ENCODE measurements at regions not wholly inside any gene's neighbourhood (a gene's known extent, or its start where the extent isn't known, plus 50 kb on each side); places are given as distances from the start of the nearest gene placed in this dataset.

GRCh38 chr4:14318671-14319070, 683.6 kb upstream of the CPEB2 start:
- WGBS, 2 experiments (ENCODE audit: insufficient coverage in 1 of 2, insufficient read length in 1 of 2) = 97 to 100% methylated on average over 1 of the region's 1 CpG
- no peak overlapping the region for H3K27ac Mint-ChIP-seq

GRCh38 chr4:14321723-14322122, 680.6 kb upstream of the CPEB2 start:
- 67 to 84% methylated on average over 1 of the region's 1 CpG for WGBS, 2 experiments (ENCODE audit: insufficient coverage in 1 of 2, insufficient read length in 1 of 2)
- Mint-ChIP-seq H3K27me3 (ENCODE audit: insufficient read depth) (no peaks in the 10 kb centered on the region), H3K4me1 (no peaks in the 10 kb centered on the region), H3K9me3 (no peaks in the 10 kb centered on the region), H3K36me3 (ENCODE audit: low read depth) (no peaks in the 10 kb centered on the region), H3K4me3 (no peak overlapping the region), H3K27ac (no peak overlapping the region)
- DNase-seq = no peak
- Histone ChIP-seq H3K27ac (ENCODE audit: low read depth, low read length) (no peak overlapping the region), H3K4me1 (ENCODE audit: control insufficient read depth, insufficient read depth, low read length) (no peaks in the 10 kb centered on the region), H3K9me3 (ENCODE audit: control insufficient read depth, low read length) (no peaks in the 10 kb centered on the region), H3K9ac (ENCODE audit: extremely low read depth, low read length, poor library complexity, severe bottlenecking) (no peak overlapping the region), H3K27me3 (ENCODE audit: control insufficient read depth, insufficient read depth, low read length, poor library complexity, severe bottlenecking) (no peaks in the 10 kb centered on the region), H3K36me3 (ENCODE audit: control insufficient read depth, insufficient read depth, low read length) (no peaks in the 10 kb centered on the region), H3K4me3 (ENCODE audit: low read length) (no peak overlapping the region)
- no peak for TF ChIP-seq CTCF (conservative IDR thresholded peaks at IDR 0.05)

More at GRCh38 chr4:14318671-14319070, 683.6 kb upstream of the CPEB2 start:
- no peak for TF ChIP-seq CTCF (conservative IDR thresholded peaks at IDR 0.05)
- H3K9me3 Mint-ChIP-seq = no peaks in the 10 kb centered on the region
- no peak for DNase-seq
- H3K4me1 ChIP-seq (ENCODE audit: control insufficient read depth, insufficient read depth, low read length) = no peaks in the 10 kb centered on the region
- no peak overlapping the region for H3K9ac ChIP-seq (ENCODE audit: extremely low read depth, low read length, poor library complexity, severe bottlenecking)
- no peak overlapping the region for H3K27ac ChIP-seq (ENCODE audit: low read depth, low read length)
- H3K27me3 ChIP-seq (ENCODE audit: control insufficient read depth, insufficient read depth, low read length, poor library complexity, severe bottlenecking) = no peaks in the 10 kb centered on the region
- H3K36me3 ChIP-seq (ENCODE audit: control insufficient read depth, insufficient read depth, low read length) = no peaks in the 10 kb centered on the region
- no peaks in the 10 kb centered on the region for H3K4me1 Mint-ChIP-seq
- no peaks in the 10 kb centered on the region for H3K36me3 Mint-ChIP-seq (ENCODE audit: low read depth)
- H3K4me3 Mint-ChIP-seq = no peak overlapping the region
- H3K9me3 ChIP-seq (ENCODE audit: control insufficient read depth, low read length) = no peaks in the 10 kb centered on the region
- no peaks in the 10 kb centered on the region for H3K27me3 Mint-ChIP-seq (ENCODE audit: insufficient read depth)
- H3K4me3 ChIP-seq (ENCODE audit: low read length) = no peak overlapping the region

GRCh38 chr4:14323191-14323590, 679.1 kb upstream of the CPEB2 start:
- Histone ChIP-seq H3K4me3 (ENCODE audit: low read length) (no peak overlapping the region), H3K27me3 (ENCODE audit: control insufficient read depth, insufficient read depth, low read length, poor library complexity, severe bottlenecking) (no peaks in the 10 kb centered on the region), H3K4me1 (ENCODE audit: control insufficient read depth, insufficient read depth, low read length) (no peaks in the 10 kb centered on the region), H3K27ac (ENCODE audit: low read depth, low read length) (no peak overlapping the region), H3K36me3 (ENCODE audit: control insufficient read depth, insufficient read depth, low read length) (no peaks in the 10 kb centered on the region), H3K9me3 (ENCODE audit: control insufficient read depth, low read length) (no peaks in the 10 kb centered on the region), H3K9ac (ENCODE audit: extremely low read depth, low read length, poor library complexity, severe bottlenecking) (no peak overlapping the region)
- 92 to 100% methylated on average over 2 of the region's 2 CpGs for WGBS, 2 experiments (ENCODE audit: insufficient coverage in 1 of 2, insufficient read length in 1 of 2)
- no peaks in the 10 kb centered on the region for H3K27me3 Mint-ChIP-seq (ENCODE audit: insufficient read depth)
- H3K4me1 Mint-ChIP-seq = no peaks in the 10 kb centered on the region
- no peaks in the 10 kb centered on the region for H3K9me3 Mint-ChIP-seq
- H3K4me3 Mint-ChIP-seq = no peak overlapping the region
- no peak for TF ChIP-seq CTCF (conservative IDR thresholded peaks at IDR 0.05)
- no peak for DNase-seq
- H3K36me3 Mint-ChIP-seq (ENCODE audit: low read depth) = no peaks in the 10 kb centered on the region
- H3K27ac Mint-ChIP-seq = no peak overlapping the region
